Breast epithelium (tissue), 3 donors: ENCODE measurements at regions not wholly inside any gene's neighbourhood (a gene's known extent, or its start where the extent isn't known, plus 50 kb on each side); places are given as distances from the start of the nearest gene placed in this dataset.
A peak's percentile ranks its signal among the peaks of the same experiment; 100 is the strongest.

Source experiments
- CTCF ChIP-seq, 3 donors: fragments of 450-650 bp; IDR thresholded peaks; one replicate each; pipeline ENCODE4 v1.5.1; 2016 to 2017; ENCODE audit warnings: antibody characterized with exemption in 3 of 3, mild to moderate bottlenecking in 3 of 3, moderate library complexity in 3 of 3
- POLR2A ChIP-seq: fragments of 450-650 bp; IDR thresholded peaks from one replicate; pipeline ENCODE4 v1.6.1; 2016; ENCODE audit warnings: antibody characterized with exemption, mild to moderate bottlenecking, moderate library complexity
- POLR2AphosphoS5 ChIP-seq, 3 donors: sonication (generic); formaldehyde crosslinking; IDR thresholded peaks; one replicate each; pipeline ENCODE4 v1.6.1; 2017; ENCODE audit warnings: antibody characterized with exemption in 3 of 3

GRCh38 chr4:153115322-153116290, 88.6 kb upstream of the TRIM2 start:
- no peak for TF ChIP-seq CTCF (IDR thresholded peaks at IDR 0.05)
- TF ChIP-seq POLR2A = no peak
- peak in 1 of 3 donors; percentile 17 for TF ChIP-seq POLR2AphosphoS5 (IDR thresholded peaks at IDR 0.05)
